NT2/D1 (cell line): ENCODE measurements at regions not wholly inside any gene's neighbourhood (a gene's known extent, or its start where the extent isn't known, plus 50 kb on each side); places are given as distances from the start of the nearest gene placed in this dataset.

Source experiments
- DNase-seq: peaks from one replicate; pipeline ENCODE4 v3.0.0-alpha.2; 2011; ENCODE audit warnings: low read depth, low spot score
- H3K27me3 ChIP-seq: 2 replicates; pipeline ENCODE4 v1.6.0; 2011; ENCODE audit warnings: mild to moderate bottlenecking; ENCODE audit not compliant: insufficient read length, insufficient read depth
- H3K36me3 ChIP-seq: 2 replicates; pipeline ENCODE4 v1.6.1; 2011; ENCODE audit warnings: mild to moderate bottlenecking, low read length, mixed read lengths; ENCODE audit not compliant: insufficient read depth, insufficient read length
- H3K4me1 ChIP-seq: 2 replicates; pipeline ENCODE4 v1.5.1; 2011; ENCODE audit not compliant: insufficient read depth, insufficient read length
- H3K4me3 ChIP-seq: 2 replicates; pipeline ENCODE4 v1.5.1; 2011; ENCODE audit warnings: low read depth; ENCODE audit not compliant: insufficient read length
- H3K9ac ChIP-seq: 2 replicates; pipeline ENCODE4 v1.6.0; 2011; ENCODE audit warnings: low read depth; ENCODE audit not compliant: insufficient read length
- H3K9me3 ChIP-seq: 2 replicates; pipeline ENCODE4 v1.5.1; 2011; ENCODE audit warnings: mild to moderate bottlenecking, low read length; ENCODE audit not compliant: insufficient read depth
- SUZ12 ChIP-seq: IDR thresholded peaks from 2 replicates; pipeline ENCODE4 v1.6.1; 2011; ENCODE audit not compliant: insufficient read length, insufficient read depth; ENCODE audit errors: extremely low read depth
- YY1 ChIP-seq: IDR thresholded peaks from 2 replicates; pipeline ENCODE4 v1.6.1; 2011; ENCODE audit not compliant: insufficient read length, insufficient read depth
- ZNF274 ChIP-seq: IDR thresholded peaks from 2 replicates; pipeline ENCODE4 v1.6.1; 2011; ENCODE audit warnings: mild to moderate bottlenecking, low read depth, low read length

GRCh38 chr1:224501836-224502235 is 67.2 kb upstream of the WDR26 start:
- peaks cover 3% of the 10 kb centered on the region for H3K9me3 ChIP-seq
- no peaks in the 10 kb centered on the region for H3K27me3 ChIP-seq
- peaks cover 29% of the 10 kb centered on the region for H3K4me1 ChIP-seq
- peak overlapping the region; percentile 68 for H3K9ac ChIP-seq
- no peak overlapping the region for H3K4me3 ChIP-seq
- no peaks in the 10 kb centered on the region for H3K36me3 ChIP-seq
- TF ChIP-seq SUZ12 (no peak), ZNF274 (no peak), YY1 (no peak)
- no peak for DNase-seq

GRCh38 chr1:224502459-224503160 is 68.0 kb upstream of the WDR26 start:
- Histone ChIP-seq H3K4me3 (no peak overlapping the region), H3K27me3 (no peaks in the 10 kb centered on the region), H3K9me3 (no peaks in the 10 kb centered on the region), H3K36me3 (no peaks in the 10 kb centered on the region), H3K4me1 (peaks cover 26% of the 10 kb centered on the region), H3K9ac (peak overlapping the region; percentile 68)
- peak; percentile 46 for DNase-seq
- TF ChIP-seq SUZ12 = no peak
- TF ChIP-seq ZNF274 = no peak
- no peak for TF ChIP-seq YY1

GRCh38 chr1:224503161-224504118 is 68.8 kb upstream of the WDR26 start:
- H3K9ac ChIP-seq = peak overlapping the region; percentile 78
- peak overlapping the region; percentile 29 for H3K4me3 ChIP-seq

GRCh38 chr1:224504297-224505041 is 69.9 kb upstream of the WDR26 start:
- Histone ChIP-seq H3K4me3 (no peak overlapping the region), H3K9ac (peak overlapping the region; percentile 78), H3K4me1 (peaks cover 18% of the 10 kb centered on the region), H3K36me3 (no peaks in the 10 kb centered on the region), H3K9me3 (no peaks in the 10 kb centered on the region), H3K27me3 (no peaks in the 10 kb centered on the region)
- no peak for DNase-seq
- TF ChIP-seq SUZ12 = no peak

More at GRCh38 chr1:224503161-224504118, 68.8 kb upstream of the WDR26 start:
- Histone ChIP-seq H3K27me3 (no peaks in the 10 kb centered on the region), H3K9me3 (no peaks in the 10 kb centered on the region), H3K36me3 (no peaks in the 10 kb centered on the region), H3K4me1 (peaks cover 22% of the 10 kb centered on the region)
- DNase-seq = peak; percentile 85
- no peak for TF ChIP-seq ZNF274
- TF ChIP-seq SUZ12 = no peak

GRCh38 chr1:224505454-224506093 is 71.0 kb upstream of the WDR26 start:
- H3K36me3 ChIP-seq = no peaks in the 10 kb centered on the region

GRCh38 chr1:224506141-224506814 is 71.7 kb upstream of the WDR26 start:
- Histone ChIP-seq H3K36me3 (no peaks in the 10 kb centered on the region), H3K4me3 (no peak overlapping the region), H3K9ac (no peak overlapping the region), H3K4me1 (peaks cover 18% of the 10 kb centered on the region), H3K27me3 (no peaks in the 10 kb centered on the region), H3K9me3 (no peaks in the 10 kb centered on the region)
- TF ChIP-seq SUZ12 = no peak
- TF ChIP-seq YY1 = no peak
- TF ChIP-seq ZNF274 = no peak
- DNase-seq = no peak

More at GRCh38 chr1:224505454-224506093, 71.0 kb upstream of the WDR26 start:
- Histone ChIP-seq H3K4me1 (peaks cover 21% of the 10 kb centered on the region), H3K9me3 (no peaks in the 10 kb centered on the region), H3K27me3 (no peaks in the 10 kb centered on the region), H3K4me3 (no peak overlapping the region), H3K9ac (no peak overlapping the region)
- no peak for TF ChIP-seq ZNF274
- TF ChIP-seq YY1 = no peak
- TF ChIP-seq SUZ12 = no peak
- DNase-seq = no peak
